ENCODE measurements at regions not wholly inside any gene's neighbourhood (a gene's known extent, or its start where the extent isn't known, plus 50 kb on each side); places are given as distances from the start of the nearest gene placed in this dataset.

GRCh38 chr20:41811456-41811855 is 193.3 kb upstream of the CHD6 start:
- Mint-ChIP-seq H3K36me3 (peaks cover 22% of the 10 kb centered on the region), H3K27ac (no peak overlapping the region), H3K4me3 (no peak overlapping the region), H3K27me3 (ENCODE audit: low read depth) (no peaks in the 10 kb centered on the region), H3K4me1 (no peaks in the 10 kb centered on the region), H3K9me3 (peaks cover 37% of the 10 kb centered on the region)
- CTCF ChIA-PET, result no interaction called here
- no peak for DNase-seq (ENCODE audit: low spot score)
- ATAC-seq, result no peak
- POLR2A ChIA-PET, result no interaction called here
- TF ChIP-seq ZNF532 (CRISPR knock-in tag; IDR thresholded peaks at IDR 0.05; ENCODE audit: borderline replicate concordance), result no peak
- TF ChIP-seq EMX1 (CRISPR knock-in tag; IDR thresholded peaks at IDR 0.05), result no peak
- peak; percentile 91 for TF ChIP-seq ZNF317 (CRISPR knock-in tag; IDR thresholded peaks at IDR 0.05; ENCODE audit: borderline replicate concordance, low read depth)
- no peak for TF ChIP-seq NR2C2 (CRISPR knock-in tag; IDR thresholded peaks at IDR 0.05)
- TF ChIP-seq CREB1 (CRISPR knock-in tag; IDR thresholded peaks at IDR 0.05), result no peak
- no peak for TF ChIP-seq NFATC4 (CRISPR knock-in tag; IDR thresholded peaks at IDR 0.05)
- TF ChIP-seq ERG (CRISPR knock-in tag; IDR thresholded peaks at IDR 0.05), result no peak

- TF ChIP-seq ZNF219 (CRISPR knock-in tag; IDR thresholded peaks at IDR 0.05; ENCODE audit: borderline replicate concordance) (no peak), EMX1 (CRISPR knock-in tag; IDR thresholded peaks at IDR 0.05) (no peak), NFATC4 (CRISPR knock-in tag; IDR thresholded peaks at IDR 0.05) (no peak), ATF1 (CRISPR knock-in tag; IDR thresholded peaks at IDR 0.05) (no peak), ERG (CRISPR knock-in tag; IDR thresholded peaks at IDR 0.05) (no peak), AFF4 (CRISPR knock-in tag; IDR thresholded peaks at IDR 0.05; ENCODE audit: borderline replicate concordance) (no peak), ETV6 (CRISPR knock-in tag; IDR thresholded peaks at IDR 0.05) (no peak), PRDM15 (CRISPR knock-in tag; IDR thresholded peaks at IDR 0.05) (no peak)
- no peak overlapping the region for H3K4me3 Mint-ChIP-seq
- H3K27ac Mint-ChIP-seq, result no peak overlapping the region
- POLR2A ChIA-PET, result no interaction called here
- CTCF ChIA-PET, result interaction anchor here (0.9 to 3.2 kb wide), 5 partner anchors 49 to 66 kb away, joined by 3 to 24 read pairs (median 4); no protein-coding TSS in a partner anchor
- H3K27me3 Mint-ChIP-seq (ENCODE audit: low read depth), result peaks cover 2% of the 10 kb centered on the region; the same call in 1 of the 2 replicates
- peaks cover 19% of the 10 kb centered on the region for H3K4me1 Mint-ChIP-seq
- H3K36me3 Mint-ChIP-seq, result no peaks in the 10 kb centered on the region
- DNase-seq (ENCODE audit: low spot score) (no peak), ATAC-seq (no peak)
- no peaks in the 10 kb centered on the region for H3K9me3 Mint-ChIP-seq
These were observed 181.9 kb upstream of the CHD6 start for GRCh38 chr20:41800040-41800439.
